ENCODE measurements at regions not wholly inside any gene's neighbourhood (a gene's known extent, or its start where the extent isn't known, plus 50 kb on each side); places are given as distances from the start of the nearest gene placed in this dataset.
"Not testable (repeated sequence)": the region's sequence is repeated elsewhere in the genome, so short reads cannot be mapped to it uniquely, and the experiment has no call there.

- Histone ChIP-seq H3K4me1 (no peaks in the 10 kb centered on the region), H3K4me3 (no peak overlapping the region), H3K27me3 (no peaks in the 10 kb centered on the region), H3K9me3 (no peaks in the 10 kb centered on the region), H3K27ac (no peak overlapping the region), H3K36me3 (no peaks in the 10 kb centered on the region)
- TF ChIP-seq CTCF (IDR thresholded peaks at IDR 0.05): no peak
- intact Hi-C loops (cut with DNase I; ENCODE audit: low total_unique reads): no loop called here
- DNase-seq: no peak
These were observed 427.5 kb upstream of the KLHL29 start for GRCh38 chr2:22957446-22957845.

- intact Hi-C loops (cut with DNase I; ENCODE audit: low total_unique reads): no loop called here
- TF ChIP-seq CTCF (IDR thresholded peaks at IDR 0.05): no peak
- no peak overlapping the region for H3K4me3 ChIP-seq
- H3K27me3 ChIP-seq: no peaks in the 10 kb centered on the region
- DNase-seq: no peak
- no peaks in the 10 kb centered on the region for H3K36me3 ChIP-seq
- H3K4me1 ChIP-seq: no peaks in the 10 kb centered on the region
- H3K27ac ChIP-seq: no peak overlapping the region
- H3K9me3 ChIP-seq: no peaks in the 10 kb centered on the region
These were observed 426.7 kb upstream of the KLHL29 start for GRCh38 chr2:22958308-22958707.

- Histone ChIP-seq H3K36me3 (no peaks in the 10 kb centered on the region), H3K27ac (no peak overlapping the region), H3K9me3 (no peaks in the 10 kb centered on the region), H3K4me3 (no peak overlapping the region), H3K27me3 (no peaks in the 10 kb centered on the region), H3K4me1 (no peaks in the 10 kb centered on the region)
- no peak for DNase-seq
- no peak for TF ChIP-seq CTCF (IDR thresholded peaks at IDR 0.05)
- intact Hi-C loops (cut with DNase I; ENCODE audit: low total_unique reads): no loop called here
These were observed 417.2 kb upstream of the KLHL29 start for GRCh38 chr2:22967756-22968155.

- Histone ChIP-seq H3K9me3 (no peaks in the 10 kb centered on the region), H3K4me1 (no peaks in the 10 kb centered on the region), H3K4me3 (no peak overlapping the region), H3K36me3 (no peaks in the 10 kb centered on the region), H3K27ac (no peak overlapping the region), H3K27me3 (no peaks in the 10 kb centered on the region)
- no peak for DNase-seq
- intact Hi-C loops (cut with DNase I; ENCODE audit: low total_unique reads): no loop called here
- TF ChIP-seq CTCF (IDR thresholded peaks at IDR 0.05): no peak
These were observed 414.5 kb upstream of the KLHL29 start for GRCh38 chr2:22970284-22970975.

- H3K27me3 ChIP-seq: no peaks in the 10 kb centered on the region
- no peak overlapping the region for H3K27ac ChIP-seq
- no peak for DNase-seq
- H3K36me3 ChIP-seq: no peaks in the 10 kb centered on the region
- no peaks in the 10 kb centered on the region for H3K4me1 ChIP-seq
- intact Hi-C loops (cut with DNase I; ENCODE audit: low total_unique reads): no loop called here
- H3K9me3 ChIP-seq: no peaks in the 10 kb centered on the region
- H3K4me3 ChIP-seq: no peak overlapping the region
- no peak for TF ChIP-seq CTCF (IDR thresholded peaks at IDR 0.05)
These were observed 414.0 kb upstream of the KLHL29 start for GRCh38 chr2:22970991-22971390.

- intact Hi-C loops (cut with DNase I; ENCODE audit: low total_unique reads): no loop called here
- no peaks in the 10 kb centered on the region for H3K4me1 ChIP-seq
- no peak overlapping the region for H3K4me3 ChIP-seq
- no peak for TF ChIP-seq CTCF (IDR thresholded peaks at IDR 0.05)
- no peak overlapping the region for H3K27ac ChIP-seq
- DNase-seq: no peak
- no peaks in the 10 kb centered on the region for H3K36me3 ChIP-seq
- H3K27me3 ChIP-seq: no peaks in the 10 kb centered on the region
- no peaks in the 10 kb centered on the region for H3K9me3 ChIP-seq
These were observed 403.2 kb upstream of the KLHL29 start for GRCh38 chr2:22981785-22982184.

GRCh38 chr2:22984152-22984551 is 400.8 kb upstream of the KLHL29 start:
- intact Hi-C loops (cut with DNase I; ENCODE audit: low total_unique reads); H3K9me3 ChIP-seq; H3K27me3 ChIP-seq; H3K4me1 ChIP-seq; DNase-seq; H3K27ac ChIP-seq; H3K4me3 ChIP-seq; H3K36me3 ChIP-seq: not testable (repeated sequence)
